IMR-90 (cell line): ENCODE measurements at regions not wholly inside any gene's neighbourhood (a gene's known extent, or its start where the extent isn't known, plus 50 kb on each side); places are given as distances from the start of the nearest gene placed in this dataset.

ENCODE experiments used
- ATAC-seq: fragments of 200-7000 bp; cut with Tn5 transposase; 2 replicates; pipeline ENCODE4 v1.9.1; 2020; ENCODE audit warnings: low read depth, mild to moderate bottlenecking, moderate library complexity
- BruUV-seq: library from RNA; stranded (reverse); fragments of 400-500 nt; replicated peaks from 2 replicates; lab custom pipeline; 2021; lab: Mats Ljungman, UMichigan
- CTCF ChIA-PET: fragments of 300-600 bp; formaldehyde crosslinking; extraction: SDS; loops from one replicate; lab custom pipeline; 2021; ENCODE audit warnings: antibody characterized with exemption; lab: Yijun Ruan, JAX
- POLR2A ChIA-PET: fragments of 300-600 bp; sonication (Branson Sonifier 250); formaldehyde crosslinking; loops from one replicate; lab custom pipeline; 2022; ENCODE audit warnings: antibody characterized with exemption; ENCODE audit not compliant: unreplicated experiment; lab: Charles Lee
- DNase-seq: peaks from one replicate; pipeline ENCODE4 v3.0.0; 2013
- H2AFZ ChIP-seq: replicated peaks from 2 replicates; pipeline ENCODE3; 2013; ENCODE audit warnings: low read length, mild to moderate bottlenecking; ENCODE audit not compliant: poor library complexity
- H2AK5ac ChIP-seq: 2 replicates; pipeline ENCODE4 v1.6.1; 2013; ENCODE audit warnings: low read depth, low read length, inconsistent platforms
- H2AK9ac ChIP-seq: replicated peaks from 2 replicates; pipeline ENCODE3; 2013; ENCODE audit warnings: mild to moderate bottlenecking, low read depth, low read length, moderate library complexity; ENCODE audit not compliant: poor library complexity
- H2BK120ac ChIP-seq: 2 replicates; pipeline ENCODE4 v1.6.1; 2013; ENCODE audit warnings: low read depth, low read length, inconsistent platforms
- H2BK15ac ChIP-seq: 3 replicates; pipeline ENCODE4 v1.6.1; 2013; ENCODE audit warnings: low read depth, low read length, inconsistent platforms
- H2BK20ac ChIP-seq: 2 replicates; pipeline ENCODE4 v1.6.1; 2013; ENCODE audit warnings: low read depth, mild to moderate bottlenecking, inconsistent platforms, low read length, moderate library complexity
- H2BK5ac ChIP-seq: 2 replicates; pipeline ENCODE4 v1.6.1; 2013; ENCODE audit warnings: mild to moderate bottlenecking, low read depth, low read length, inconsistent platforms; ENCODE audit not compliant: poor library complexity, severe bottlenecking
- H3K14ac ChIP-seq: replicated peaks from 2 replicates; pipeline ENCODE4 v1.6.1; 2013; ENCODE audit warnings: low read depth, low read length, inconsistent platforms
- H3K18ac ChIP-seq: 2 replicates; pipeline ENCODE4 v1.6.1; 2013; ENCODE audit warnings: low read depth, low read length, control low read depth
- H3K23ac ChIP-seq: 2 replicates; pipeline ENCODE4 v1.6.1; 2013; ENCODE audit warnings: low read depth, low read length, inconsistent platforms
- H3K27ac ChIP-seq: 2 replicates; pipeline ENCODE4 v1.5.1; 2013; ENCODE audit warnings: mild to moderate bottlenecking, control low read depth, low read length; ENCODE audit not compliant: insufficient read depth
- H3K27me3 ChIP-seq: 2 replicates; pipeline ENCODE4 v1.6.1; 2013; ENCODE audit warnings: low read length; ENCODE audit not compliant: control insufficient read depth, insufficient read depth
- H3K36me3 ChIP-seq: 2 replicates; pipeline ENCODE4 v1.6.1; 2013; ENCODE audit warnings: low read length, mixed read lengths; ENCODE audit not compliant: control insufficient read depth, insufficient read depth
- H3K4ac ChIP-seq: 2 replicates; pipeline ENCODE4 v1.6.1; 2013; ENCODE audit warnings: low read depth, low read length, inconsistent platforms
- H3K4me1 ChIP-seq: 2 replicates; pipeline ENCODE4 v1.6.1; 2013; ENCODE audit warnings: low read length, mixed read lengths; ENCODE audit not compliant: control insufficient read depth, insufficient read depth
- H3K4me2 ChIP-seq: 2 replicates; pipeline ENCODE4 v1.6.1; 2013; ENCODE audit warnings: low read depth, mild to moderate bottlenecking, control low read depth, low read length, moderate library complexity
- H3K4me3 ChIP-seq: 2 replicates; pipeline ENCODE4 v1.5.1; 2013; ENCODE audit warnings: low read depth, mild to moderate bottlenecking, control low read depth, low read length, moderate library complexity; ENCODE audit not compliant: insufficient read depth
- H3K56ac ChIP-seq: 2 replicates; pipeline ENCODE4 v1.6.1; 2013; ENCODE audit warnings: low read length, inconsistent platforms; ENCODE audit not compliant: insufficient read depth; ENCODE audit errors: extremely low read depth
- H3K79me1 ChIP-seq, 2 experiments: 2 replicates each; pipeline ENCODE4 v1.6.1; 2013; ENCODE audit warnings: low read length in 2 of 2, inconsistent platforms in 1 of 2, low read depth in 1 of 2
- H3K9ac ChIP-seq: 2 replicates; pipeline ENCODE4 v1.6.1; 2013; ENCODE audit warnings: low read depth, low read length, control low read depth
- H3K9me1 ChIP-seq: 2 replicates; pipeline ENCODE4 v1.6.1; 2013; ENCODE audit warnings: low read length, inconsistent platforms; ENCODE audit not compliant: insufficient read depth
- H3K9me3 ChIP-seq: 2 replicates; pipeline ENCODE4 v1.6.1; 2013; ENCODE audit warnings: low read length; ENCODE audit not compliant: control insufficient read depth, insufficient read depth
- H4K20me1 ChIP-seq: 2 replicates; pipeline ENCODE4 v1.6.1; 2013; ENCODE audit warnings: low read length, inconsistent platforms; ENCODE audit not compliant: insufficient read depth
- H4K5ac ChIP-seq: 2 replicates; pipeline ENCODE4 v1.6.1; 2013; ENCODE audit warnings: mild to moderate bottlenecking, low read depth, low read length, control low read depth
- H4K8ac ChIP-seq, 2 experiments: 2 replicates each; pipeline ENCODE4 v1.6.1; 2013; ENCODE audit warnings: low read depth in 2 of 2, low read length in 2 of 2, control low read depth in 1 of 2, inconsistent platforms in 1 of 2
- H4K91ac ChIP-seq: 2 replicates; pipeline ENCODE4 v1.6.1; 2013; ENCODE audit warnings: low read depth, low read length, inconsistent platforms; ENCODE audit not compliant: insufficient read depth
- BHLHE40 ChIP-seq: fragments of 150-350 bp; IDR thresholded peaks from 2 replicates; pipeline ENCODE4 v1.6.1; 2016; ENCODE audit warnings: mild to moderate bottlenecking, low read depth, low read length
- CEBPB ChIP-seq: IDR thresholded peaks from 2 replicates; pipeline ENCODE4 v1.6.1; 2012; ENCODE audit warnings: low read depth, low read length, improper control_type of control experiment
- CHD1 ChIP-seq: IDR thresholded peaks from 2 replicates; pipeline ENCODE4 v1.6.1; 2012; ENCODE audit warnings: low read depth, low read length, improper control_type of control experiment
- FOS ChIP-seq: fragments of 150-350 bp; IDR thresholded peaks from 2 replicates; pipeline ENCODE4 v1.6.1; 2016; ENCODE audit warnings: low read depth, low read length
- MAZ ChIP-seq: IDR thresholded peaks from 2 replicates; pipeline ENCODE4 v1.6.1; 2012; ENCODE audit warnings: low read depth, mild to moderate bottlenecking, low read length, improper control_type of control experiment, moderate library complexity, borderline replicate concordance
- MXI1 ChIP-seq: IDR thresholded peaks from 2 replicates; pipeline ENCODE4 v1.6.1; 2012; ENCODE audit warnings: low read depth, mild to moderate bottlenecking, low read length, moderate library complexity, borderline replicate concordance
- RAD21 ChIP-seq: IDR thresholded peaks from 2 replicates; pipeline ENCODE4 v1.6.1; 2012; ENCODE audit warnings: low read length, improper control_type of control experiment
- RFX5 ChIP-seq: IDR thresholded peaks from 2 replicates; pipeline ENCODE4 v1.8.0; 2012; ENCODE audit warnings: low read depth, mild to moderate bottlenecking, low read length, moderate library complexity
- WGBS, 2 experiments: methylation state at CpG; one replicate each; pipeline versions ENCODE4 v1.1.5 to v1.1.7; 2013; ENCODE audit warnings: missing lambda C conversion rate in 2 of 2; ENCODE audit not compliant: insufficient read length in 1 of 2; ENCODE audit errors: extremely low coverage in 2 of 2; 5-methylcytosine and 5-hydroxymethylcytosine counted together
- dilution Hi-C: fragments of 300-500 bp; cut with HindIII; formaldehyde crosslinking; loops from one replicate; pipeline ENCODE4 v1.14.3; 2018; ENCODE audit warnings: low sequenced_read_pairs; ENCODE audit not compliant: unreplicated experiment
- in situ Hi-C: fragments of 300-500 bp; cut with MboI; formaldehyde crosslinking; loops from 3 replicates; pipeline ENCODE4 v1.14.3; 2019; ENCODE audit warnings: low sequenced_read_pairs, inconsistent platforms, mixed read lengths
- intact Hi-C: fragments of 100-400 bp; cut with micrococcal nuclease; formaldehyde crosslinking; loops from 2 replicates; pipeline ENCODE4 v1.10.0; 2022
- TF ChIP-seq, protein P1 (sequence below): fragments of 150-350 bp; IDR thresholded peaks from 2 replicates; pipeline ENCODE4 v1.6.1; 2017; ENCODE audit warnings: mild to moderate bottlenecking, antibody characterized with exemption, low read length, low read depth
- TF ChIP-seq, protein P2 (sequence below): fragments of 150-350 bp; IDR thresholded peaks from 2 replicates; pipeline ENCODE4 v1.6.1; 2016; ENCODE audit warnings: low read depth, mild to moderate bottlenecking, low read length, moderate library complexity, borderline replicate concordance

DNA sequence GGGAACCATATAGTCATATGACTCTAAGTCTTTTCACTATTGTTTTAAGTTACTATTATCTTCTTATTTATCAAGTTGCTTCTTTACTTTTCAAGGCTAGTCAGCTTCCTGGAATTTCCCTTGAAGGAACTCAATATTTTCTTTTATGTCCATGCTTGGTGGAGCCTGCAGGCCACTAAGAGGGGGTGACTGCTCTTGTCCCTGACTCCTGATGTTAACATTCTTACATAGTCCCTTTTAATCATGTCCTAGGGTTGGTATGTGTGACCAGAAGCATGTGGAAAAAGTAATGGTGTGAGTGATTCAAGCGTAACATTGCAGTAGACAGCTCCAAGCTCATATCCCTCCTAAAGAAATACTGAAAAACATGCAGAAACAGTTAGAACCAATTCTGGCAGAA is 1536.2 kb upstream of the CDH9 start:
- Histone ChIP-seq H4K91ac (no peak overlapping the region), H3K27me3 (no peaks in the 10 kb centered on the region), H3K56ac (no peak overlapping the region), H2BK120ac (no peak overlapping the region), H3K4me1 (no peaks in the 10 kb centered on the region), H3K79me1 (no peaks in the 10 kb centered on the region), H2AK9ac (no peak overlapping the region), H3K4me2 (no peak overlapping the region), H2AK5ac (no peak overlapping the region), H4K8ac (no peak overlapping the region), H3K36me3 (no peaks in the 10 kb centered on the region), H4K20me1 (no peaks in the 10 kb centered on the region), H3K9me3 (peaks cover 8% of the 10 kb centered on the region; the same call in 1 of the 2 replicates), H2BK20ac (no peak overlapping the region), H2BK5ac (no peak overlapping the region), H3K14ac (no peak overlapping the region), H3K18ac (no peak overlapping the region), H3K23ac (no peak overlapping the region), H3K9me1 (no peaks in the 10 kb centered on the region), H2BK15ac (no peak overlapping the region), H3K27ac (no peak overlapping the region), H3K4ac (no peak overlapping the region), H3K9ac (no peak overlapping the region), H4K5ac (no peak overlapping the region), H3K4me3 (no peak overlapping the region), H2AFZ (no peak overlapping the region)
- TF ChIP-seq, protein P1, sequence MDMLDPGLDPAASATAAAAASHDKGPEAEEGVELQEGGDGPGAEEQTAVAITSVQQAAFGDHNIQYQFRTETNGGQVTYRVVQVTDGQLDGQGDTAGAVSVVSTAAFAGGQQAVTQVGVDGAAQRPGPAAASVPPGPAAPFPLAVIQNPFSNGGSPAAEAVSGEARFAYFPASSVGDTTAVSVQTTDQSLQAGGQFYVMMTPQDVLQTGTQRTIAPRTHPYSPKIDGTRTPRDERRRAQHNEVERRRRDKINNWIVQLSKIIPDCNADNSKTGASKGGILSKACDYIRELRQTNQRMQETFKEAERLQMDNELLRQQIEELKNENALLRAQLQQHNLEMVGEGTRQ: no peak
- TF ChIP-seq, protein P2, sequence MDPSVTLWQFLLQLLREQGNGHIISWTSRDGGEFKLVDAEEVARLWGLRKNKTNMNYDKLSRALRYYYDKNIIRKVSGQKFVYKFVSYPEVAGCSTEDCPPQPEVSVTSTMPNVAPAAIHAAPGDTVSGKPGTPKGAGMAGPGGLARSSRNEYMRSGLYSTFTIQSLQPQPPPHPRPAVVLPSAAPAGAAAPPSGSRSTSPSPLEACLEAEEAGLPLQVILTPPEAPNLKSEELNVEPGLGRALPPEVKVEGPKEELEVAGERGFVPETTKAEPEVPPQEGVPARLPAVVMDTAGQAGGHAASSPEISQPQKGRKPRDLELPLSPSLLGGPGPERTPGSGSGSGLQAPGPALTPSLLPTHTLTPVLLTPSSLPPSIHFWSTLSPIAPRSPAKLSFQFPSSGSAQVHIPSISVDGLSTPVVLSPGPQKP: no peak
- TF ChIP-seq RFX5 (no peak), BHLHE40 (no peak), RAD21 (no peak), CHD1 (no peak), CEBPB (no peak), FOS (no peak), MAZ (no peak), MXI1 (no peak)
- WGBS, 2 experiments: no CpG with 5 or more reads among the region's 1 CpG
- ChIA-PET CTCF (no interaction called here), POLR2A (no interaction called here)
- dilution Hi-C loops: no loop called here
- BruUV-seq: no TSS peak
- ATAC-seq (no peak), DNase-seq (no peak)
- in situ Hi-C loops: no loop called here
- intact Hi-C loops: no loop called here
